ENCODE measurements at regions not wholly inside any gene's neighbourhood (a gene's known extent, or its start where the extent isn't known, plus 50 kb on each side); places are given as distances from the start of the nearest gene placed in this dataset.
A peak's percentile ranks its signal among the peaks of the same experiment; 100 is the strongest.

DNA sequence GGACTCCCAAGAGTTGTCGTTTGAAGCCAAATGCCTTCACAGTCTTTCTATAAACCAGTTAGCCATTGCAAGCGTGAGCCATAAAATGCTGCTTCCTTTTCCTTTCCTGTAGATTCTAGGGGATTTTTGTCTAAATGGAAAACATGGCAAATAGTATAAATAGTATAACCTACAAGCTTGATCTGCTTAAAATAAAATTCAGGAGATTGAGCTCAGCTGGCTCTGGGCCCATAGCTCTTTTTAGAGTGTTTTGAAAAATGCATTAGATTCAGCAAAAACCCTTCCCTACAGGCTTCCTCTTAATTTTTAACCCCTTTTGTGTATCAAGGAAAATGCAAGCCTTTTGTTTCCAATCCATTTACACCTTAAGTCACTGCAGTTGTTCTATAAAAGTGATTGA, 190.1 kb upstream of the GDF10 start:
- Histone ChIP-seq H3K9me3 (no peaks in the 10 kb centered on the region), H3K27ac (replicated peaks in 1 of 4) (no peak overlapping the region), H3K4me3 (no peak overlapping the region), H3K36me3 (no peaks in the 10 kb centered on the region), H3K27me3 (no peaks in the 10 kb centered on the region), H3K4me1 (no peaks in the 10 kb centered on the region)
- DNase-seq (ENCODE audit: extremely low spot score): peak; percentile 29
- WGBS: 37% methylated on average over 2 of the region's 2 CpGs
- intact Hi-C loops (cut with DNase I): no loop called here
- TF ChIP-seq, protein P1, sequence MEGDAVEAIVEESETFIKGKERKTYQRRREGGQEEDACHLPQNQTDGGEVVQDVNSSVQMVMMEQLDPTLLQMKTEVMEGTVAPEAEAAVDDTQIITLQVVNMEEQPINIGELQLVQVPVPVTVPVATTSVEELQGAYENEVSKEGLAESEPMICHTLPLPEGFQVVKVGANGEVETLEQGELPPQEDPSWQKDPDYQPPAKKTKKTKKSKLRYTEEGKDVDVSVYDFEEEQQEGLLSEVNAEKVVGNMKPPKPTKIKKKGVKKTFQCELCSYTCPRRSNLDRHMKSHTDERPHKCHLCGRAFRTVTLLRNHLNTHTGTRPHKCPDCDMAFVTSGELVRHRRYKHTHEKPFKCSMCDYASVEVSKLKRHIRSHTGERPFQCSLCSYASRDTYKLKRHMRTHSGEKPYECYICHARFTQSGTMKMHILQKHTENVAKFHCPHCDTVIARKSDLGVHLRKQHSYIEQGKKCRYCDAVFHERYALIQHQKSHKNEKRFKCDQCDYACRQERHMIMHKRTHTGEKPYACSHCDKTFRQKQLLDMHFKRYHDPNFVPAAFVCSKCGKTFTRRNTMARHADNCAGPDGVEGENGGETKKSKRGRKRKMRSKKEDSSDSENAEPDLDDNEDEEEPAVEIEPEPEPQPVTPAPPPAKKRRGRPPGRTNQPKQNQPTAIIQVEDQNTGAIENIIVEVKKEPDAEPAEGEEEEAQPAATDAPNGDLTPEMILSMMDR (IDR thresholded peaks at IDR 0.05): no peak
- no peak for TF ChIP-seq POLR2A (IDR thresholded peaks at IDR 0.05; ENCODE audit: low read depth)
- TF ChIP-seq POLR2AphosphoS5 (IDR thresholded peaks at IDR 0.05): no peak
- no peak for TF ChIP-seq EP300 (IDR thresholded peaks at IDR 0.05)

GRCh38 chr10:47111329-47111862, 188.6 kb upstream of the GDF10 start:
- DNase-seq (ENCODE audit: extremely low spot score): peak; percentile 55
- 83% methylated on average over 5 of the region's 5 CpGs for WGBS
- Histone ChIP-seq H3K4me1 (no peaks in the 10 kb centered on the region), H3K27ac (replicated peaks in 1 of 4) (no peak overlapping the region), H3K4me3 (no peak overlapping the region), H3K36me3 (no peaks in the 10 kb centered on the region), H3K9me3 (no peaks in the 10 kb centered on the region), H3K27me3 (no peaks in the 10 kb centered on the region)
- intact Hi-C loops (cut with DNase I): no loop called here
- no peak for TF ChIP-seq POLR2A (IDR thresholded peaks at IDR 0.05; ENCODE audit: low read depth)
- TF ChIP-seq, protein P1 (IDR thresholded peaks at IDR 0.05): no peak
- no peak for TF ChIP-seq EP300 (IDR thresholded peaks at IDR 0.05)
- TF ChIP-seq POLR2AphosphoS5 (IDR thresholded peaks at IDR 0.05): no peak

- peak; percentile 90 for DNase-seq (ENCODE audit: extremely low spot score)
- no peak overlapping the region for H3K4me3 ChIP-seq
- H3K36me3 ChIP-seq: no peaks in the 10 kb centered on the region
- WGBS: 98% methylated on average over 4 of the region's 4 CpGs
- no peaks in the 10 kb centered on the region for H3K9me3 ChIP-seq
- H3K27ac ChIP-seq (replicated peaks in 1 of 4): no peak overlapping the region
- H3K4me1 ChIP-seq: no peaks in the 10 kb centered on the region
- TF ChIP-seq POLR2AphosphoS5 (IDR thresholded peaks at IDR 0.05) (no peak), POLR2A (IDR thresholded peaks at IDR 0.05; ENCODE audit: low read depth) (no peak), EP300 (IDR thresholded peaks at IDR 0.05) (no peak)
- TF ChIP-seq, protein P1 (IDR thresholded peaks at IDR 0.05): no peak
- no peaks in the 10 kb centered on the region for H3K27me3 ChIP-seq
- intact Hi-C loops (cut with DNase I): no loop called here
Measured at GRCh38 chr10:47112612-47113011, 187.4 kb upstream of the GDF10 start.

DNA sequence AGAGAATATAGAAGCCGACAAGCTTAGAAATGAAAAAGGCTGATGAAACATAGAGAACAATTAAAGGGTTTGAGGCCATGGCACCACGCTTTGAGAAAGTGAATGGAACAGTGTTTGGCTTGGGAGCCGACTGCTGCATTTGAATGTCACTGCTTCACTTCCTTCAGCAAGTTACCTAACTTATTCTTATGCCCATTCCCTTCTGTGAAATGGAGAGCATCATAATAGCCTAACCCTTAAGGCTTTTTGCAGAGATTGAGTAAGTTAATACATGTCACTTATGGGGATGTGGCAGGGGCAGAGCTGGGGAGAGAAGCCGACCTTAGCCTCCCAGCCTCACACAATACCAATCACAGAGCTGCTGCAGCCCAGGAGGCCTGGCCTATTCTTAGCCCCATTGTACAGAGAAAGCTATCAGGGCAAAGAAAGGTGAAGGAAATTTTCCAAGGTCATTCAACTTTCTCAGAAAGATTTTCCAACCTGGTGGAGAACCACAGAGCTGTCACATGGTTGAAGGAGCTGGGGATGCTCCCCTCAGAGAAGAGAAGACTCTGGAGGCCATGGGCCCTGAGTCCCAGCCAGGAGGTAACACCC, 186.0 kb upstream of the GDF10 start:
- Histone ChIP-seq H3K36me3 (no peaks in the 10 kb centered on the region), H3K4me3 (no peak overlapping the region), H3K4me1 (no peaks in the 10 kb centered on the region), H3K27me3 (no peaks in the 10 kb centered on the region), H3K9me3 (no peaks in the 10 kb centered on the region), H3K27ac (replicated peaks in 1 of 4) (no peak overlapping the region)
- intact Hi-C loops (cut with DNase I): no loop called here
- WGBS: 85% methylated on average over 4 of the region's 4 CpGs
- peak; percentile 80 for DNase-seq (ENCODE audit: extremely low spot score)
- no peak for TF ChIP-seq EP300 (IDR thresholded peaks at IDR 0.05)
- no peak for TF ChIP-seq POLR2A (IDR thresholded peaks at IDR 0.05; ENCODE audit: low read depth)
- TF ChIP-seq POLR2AphosphoS5 (IDR thresholded peaks at IDR 0.05): no peak
- TF ChIP-seq, protein P1 (IDR thresholded peaks at IDR 0.05): no peak

Measured in esophagus muscularis mucosa (tissue), 4 donors.